Effector memory CD4-positive, alpha-beta T cell (primary cell): ENCODE measurements at regions not wholly inside any gene's neighbourhood (a gene's known extent, or its start where the extent isn't known, plus 50 kb on each side); places are given as distances from the start of the nearest gene placed in this dataset.
"Not testable (repeated sequence)": the region's sequence is repeated elsewhere in the genome, so short reads cannot be mapped to it uniquely, and the experiment has no call there.

Experiments used
- DNase-seq, 3 donors: peaks; one replicate each; pipeline ENCODE4 v3.0.0-alpha.2; 2020
- H3K27ac ChIP-seq: 2 replicates; pipeline ENCODE4 v1.7.0; 2013; ENCODE audit warnings: mild to moderate bottlenecking, low read length, moderate library complexity; ENCODE audit not compliant: insufficient read depth, poor library complexity, severe bottlenecking
- H3K27me3 ChIP-seq: replicated peaks from 2 replicates; pipeline ENCODE4 v1.7.0; 2013; ENCODE audit warnings: mild to moderate bottlenecking, low read length; ENCODE audit not compliant: insufficient read depth, control insufficient read depth, poor library complexity, severe bottlenecking
- H3K36me3 ChIP-seq: 2 replicates; pipeline ENCODE4 v1.7.0; 2013; ENCODE audit warnings: mild to moderate bottlenecking, low read length, moderate library complexity; ENCODE audit not compliant: control insufficient read depth, insufficient read depth
- H3K4me1 ChIP-seq: 2 replicates; pipeline ENCODE4 v1.7.0; 2013; ENCODE audit warnings: low read length, mild to moderate bottlenecking; ENCODE audit not compliant: control insufficient read depth, insufficient read depth, poor library complexity, severe bottlenecking
- H3K4me3 ChIP-seq: 2 replicates; pipeline ENCODE4 v1.7.0; 2013; ENCODE audit warnings: low read length, low read depth, mild to moderate bottlenecking; ENCODE audit not compliant: insufficient read depth, poor library complexity, severe bottlenecking
- H3K9me3 ChIP-seq: 2 replicates; pipeline ENCODE4 v1.7.0; 2013; ENCODE audit warnings: mild to moderate bottlenecking, low read length, moderate library complexity; ENCODE audit not compliant: control insufficient read depth

DNA sequence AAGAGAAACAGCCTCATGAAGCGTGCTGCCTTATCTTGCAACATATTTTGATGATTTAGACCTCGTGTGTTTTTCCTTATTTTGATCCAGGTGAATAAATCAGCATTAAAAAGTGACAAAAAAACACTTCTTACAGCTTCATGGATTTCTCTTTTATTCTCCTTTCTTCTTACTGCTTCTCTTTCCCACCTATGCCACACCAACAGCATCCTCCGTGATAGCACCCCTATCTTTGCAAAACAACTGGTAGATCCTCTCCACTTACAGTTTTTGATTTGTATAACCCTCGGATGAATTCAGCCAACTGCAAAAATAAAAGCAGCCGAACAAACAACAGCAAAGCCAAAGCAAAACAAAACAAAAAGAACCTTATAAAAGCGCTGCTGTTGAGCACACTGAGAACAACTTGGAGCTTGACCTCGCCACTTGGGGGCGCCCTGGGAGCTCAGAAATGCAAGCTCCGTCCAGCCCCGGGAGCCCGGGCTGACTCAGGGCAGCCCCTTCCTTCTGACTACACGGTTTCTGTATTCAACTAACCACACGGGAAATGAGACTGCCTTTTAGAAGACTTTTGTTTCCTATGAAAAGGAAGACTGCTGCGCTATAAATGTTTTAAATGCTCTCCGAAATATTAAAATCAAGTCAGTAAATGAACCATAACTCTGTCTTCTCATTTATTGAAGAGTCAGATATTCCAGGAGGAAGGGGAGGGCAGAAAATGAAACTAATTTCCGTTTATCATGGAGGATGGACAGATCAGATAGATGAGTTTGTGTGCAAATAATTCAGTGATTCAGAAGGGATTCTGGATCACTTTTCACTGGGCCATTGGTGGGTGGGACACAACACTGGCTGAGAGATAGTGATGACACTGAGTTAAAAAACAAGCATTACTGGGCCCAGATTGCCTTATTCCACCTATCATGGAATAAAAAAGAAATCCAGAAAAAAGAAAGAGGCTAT is 186.8 kb downstream of the ATP6V0E2 start:
- not testable (repeated sequence) for H3K27ac ChIP-seq, H3K36me3 ChIP-seq, H3K27me3 ChIP-seq, H3K4me1 ChIP-seq, H3K9me3 ChIP-seq, H3K4me3 ChIP-seq
- peak; percentile 44 to 63 (median 53) for DNase-seq

GRCh38 chr7:150063195-150063594 is 189.4 kb downstream of the ATP6V0E2 start:
- not testable (repeated sequence) for H3K27me3 ChIP-seq, H3K4me1 ChIP-seq, H3K4me3 ChIP-seq, DNase-seq, H3K36me3 ChIP-seq, H3K9me3 ChIP-seq, H3K27ac ChIP-seq

DNA sequence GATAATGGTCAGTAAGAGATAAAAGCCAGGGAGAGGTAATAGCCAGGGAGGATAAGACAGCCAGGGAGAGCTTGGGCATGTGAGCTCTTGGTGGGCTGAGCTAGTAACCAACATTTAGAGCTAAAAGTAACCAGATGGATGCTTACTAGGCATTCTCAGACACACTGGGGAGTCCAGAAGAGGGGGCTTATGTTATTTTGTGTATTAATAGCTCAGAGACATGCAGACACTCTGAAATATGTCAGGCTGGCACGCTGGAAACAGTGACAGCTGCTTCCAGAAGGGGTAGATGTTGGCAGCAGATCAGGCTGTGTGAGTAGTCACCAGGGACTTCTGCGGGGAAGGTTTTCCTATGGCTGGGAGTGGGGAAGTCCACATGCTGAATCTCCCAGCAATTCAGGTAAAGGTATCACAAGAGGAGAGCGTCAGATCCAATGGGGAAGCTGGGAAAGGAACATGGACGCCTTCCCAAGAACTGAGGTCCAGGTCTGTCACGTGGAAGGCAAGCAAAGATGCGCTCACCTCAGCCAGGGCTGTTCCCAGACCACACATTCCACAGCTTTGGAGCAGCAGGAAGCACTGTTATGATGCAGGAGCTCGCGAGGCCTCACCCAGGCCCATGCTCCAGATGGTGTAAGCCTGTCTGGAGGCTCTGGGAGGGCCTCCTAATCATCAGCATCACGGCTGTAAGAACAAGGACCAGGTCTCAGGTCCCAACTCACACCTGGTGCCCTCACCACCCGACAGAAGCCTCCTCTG is 196.0 kb downstream of the ATP6V0E2 start:
- H3K4me3 ChIP-seq, H3K36me3 ChIP-seq, DNase-seq, H3K27me3 ChIP-seq, H3K9me3 ChIP-seq, H3K27ac ChIP-seq, H3K4me1 ChIP-seq: not testable (repeated sequence)

DNA sequence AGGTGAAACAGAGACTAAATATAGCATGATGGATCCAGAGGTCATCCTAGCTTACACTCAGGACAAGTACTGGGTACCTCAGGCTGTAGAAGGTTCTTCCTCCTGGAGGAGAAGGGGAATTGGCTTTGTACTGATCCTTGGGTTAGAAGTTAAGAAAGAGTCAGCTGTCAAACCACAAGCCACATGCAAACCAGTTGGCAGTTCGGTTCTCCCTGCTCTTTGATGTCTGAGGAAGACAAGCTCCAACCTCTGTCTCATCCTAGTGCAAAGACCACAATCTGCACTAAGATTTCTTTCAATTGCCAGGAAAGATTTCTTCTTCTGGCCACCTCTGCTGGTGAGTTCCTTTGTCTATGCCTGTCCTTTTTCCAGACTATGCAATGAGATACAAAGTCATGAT is 203.8 kb downstream of the ATP6V0E2 start:
- not testable (repeated sequence) for H3K9me3 ChIP-seq

GRCh38 chr7:150081865-150082264 is 208.1 kb downstream of the ATP6V0E2 start:
- H3K36me3 ChIP-seq, H3K4me1 ChIP-seq, H3K9me3 ChIP-seq, H3K27ac ChIP-seq, DNase-seq, H3K4me3 ChIP-seq, H3K27me3 ChIP-seq: not testable (repeated sequence)

More for the DNA sequence above, 203.8 kb downstream of the ATP6V0E2 start:
- not testable (repeated sequence) for H3K27me3 ChIP-seq, H3K4me3 ChIP-seq, H3K36me3 ChIP-seq, H3K4me1 ChIP-seq, H3K27ac ChIP-seq, DNase-seq

GRCh38 chr7:150084724-150085123 is 211.0 kb downstream of the ATP6V0E2 start:
- not testable (repeated sequence) for H3K4me1 ChIP-seq, DNase-seq, H3K4me3 ChIP-seq, H3K36me3 ChIP-seq, H3K9me3 ChIP-seq, H3K27ac ChIP-seq, H3K27me3 ChIP-seq

DNA sequence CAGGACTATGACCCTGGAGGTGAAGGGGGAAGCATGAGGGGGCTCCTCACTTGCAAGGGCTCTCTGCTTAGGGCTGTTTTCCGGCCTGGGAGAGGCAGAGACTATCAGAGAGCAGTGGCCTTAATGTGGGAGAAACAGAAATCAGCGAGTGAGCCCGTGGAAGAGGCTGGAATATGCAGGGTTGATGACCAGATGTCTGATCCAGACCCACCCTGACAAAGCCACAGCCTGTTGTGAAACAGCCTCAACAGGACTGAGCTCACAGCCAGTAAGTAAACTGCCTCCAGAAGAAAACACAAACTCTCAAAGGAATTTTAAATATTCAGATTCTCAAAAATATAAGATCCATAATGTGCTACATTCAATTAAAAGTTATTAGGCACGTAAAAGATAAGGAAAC is 213.7 kb downstream of the ATP6V0E2 start:
- not testable (repeated sequence) for H3K4me1 ChIP-seq, H3K27me3 ChIP-seq, DNase-seq, H3K36me3 ChIP-seq, H3K4me3 ChIP-seq, H3K27ac ChIP-seq, H3K9me3 ChIP-seq

DNA sequence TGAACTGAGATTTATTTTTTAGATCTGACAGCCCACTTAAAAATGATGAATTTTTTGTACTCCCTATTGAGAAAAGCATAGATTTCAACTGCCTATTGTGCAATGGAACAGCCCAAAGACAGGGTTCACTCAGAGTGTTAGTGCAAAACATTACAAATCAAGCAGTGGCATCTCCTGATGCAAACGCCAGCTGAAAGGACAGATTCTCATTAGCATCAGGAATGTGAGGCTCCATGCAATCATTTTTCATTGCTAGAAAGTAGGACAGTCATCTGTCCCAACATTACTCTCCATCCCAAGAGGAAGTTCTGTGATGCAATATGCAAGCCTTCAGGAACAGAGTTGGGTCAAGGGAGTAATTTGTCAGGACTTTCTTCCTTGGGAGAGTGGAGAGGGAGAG is 215.4 kb downstream of the ATP6V0E2 start:
- H3K27me3 ChIP-seq, H3K4me1 ChIP-seq, H3K4me3 ChIP-seq, H3K27ac ChIP-seq, H3K9me3 ChIP-seq, H3K36me3 ChIP-seq, DNase-seq: not testable (repeated sequence)

DNA sequence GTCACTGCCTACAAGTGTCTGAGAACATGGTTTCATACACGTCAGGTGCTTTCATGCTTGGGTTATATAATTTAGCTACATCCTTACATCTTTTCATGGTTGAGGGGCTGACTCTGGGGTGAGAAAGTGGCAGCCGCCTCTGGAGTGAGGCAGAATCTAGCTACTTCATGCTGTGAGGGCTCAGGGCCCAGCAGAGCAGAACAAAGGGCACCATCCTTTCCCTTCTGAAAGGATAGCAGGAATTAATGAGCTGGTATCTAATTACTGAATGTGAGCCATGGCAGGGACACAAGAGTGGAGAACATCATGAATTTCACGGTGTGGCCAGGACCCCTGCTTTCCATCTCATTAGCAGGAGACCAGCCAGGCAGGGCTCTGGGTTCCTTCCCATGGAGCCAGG is 217.0 kb downstream of the ATP6V0E2 start:
- not testable (repeated sequence) for DNase-seq, H3K4me3 ChIP-seq, H3K36me3 ChIP-seq, H3K27me3 ChIP-seq, H3K9me3 ChIP-seq, H3K27ac ChIP-seq, H3K4me1 ChIP-seq

DNA sequence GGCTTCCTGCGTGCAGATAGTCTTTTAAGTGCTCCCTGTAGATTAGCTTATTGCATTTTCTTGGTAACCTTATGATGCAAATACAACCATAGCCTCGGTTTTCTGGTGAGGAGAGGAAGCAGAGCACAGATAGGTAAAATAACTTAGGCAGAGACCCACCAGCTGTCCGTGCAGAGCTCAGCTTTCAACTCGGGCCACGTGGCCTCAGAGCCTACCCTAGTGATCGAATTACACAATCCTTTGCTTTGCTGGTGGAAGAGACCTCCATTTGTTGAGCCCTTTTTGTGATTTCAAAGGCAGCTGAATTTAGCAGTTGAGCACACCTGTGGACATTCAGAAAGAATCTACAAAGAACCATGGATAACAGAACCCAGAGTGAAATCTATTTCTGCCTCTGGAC is 220.1 kb downstream of the ATP6V0E2 start:
- H3K4me3 ChIP-seq, H3K36me3 ChIP-seq, DNase-seq, H3K9me3 ChIP-seq, H3K4me1 ChIP-seq, H3K27me3 ChIP-seq, H3K27ac ChIP-seq: not testable (repeated sequence)
